Frontal cortex (tissue), 3 donors: ENCODE measurements at regions not wholly inside any gene's neighbourhood (a gene's known extent, or its start where the extent isn't known, plus 50 kb on each side); places are given as distances from the start of the nearest gene placed in this dataset.
"Not testable (repeated sequence)": the region's sequence is repeated elsewhere in the genome, so short reads cannot be mapped to it uniquely, and the experiment has no call there.

Source experiments
- DNase-seq, 2 donors: peaks; one replicate each; pipeline ENCODE4 v3.0.0; 2012; ENCODE audit warnings: low spot score in 2 of 2
- FAIRE-seq: peaks from 2 replicates; lab custom pipeline; 2012; peaks lifted over from hg19 to GRCh38; lab: Jason Lieb, UNC
- donor health status: control.
- donor health status: control.
- donor health status: control.

DNA sequence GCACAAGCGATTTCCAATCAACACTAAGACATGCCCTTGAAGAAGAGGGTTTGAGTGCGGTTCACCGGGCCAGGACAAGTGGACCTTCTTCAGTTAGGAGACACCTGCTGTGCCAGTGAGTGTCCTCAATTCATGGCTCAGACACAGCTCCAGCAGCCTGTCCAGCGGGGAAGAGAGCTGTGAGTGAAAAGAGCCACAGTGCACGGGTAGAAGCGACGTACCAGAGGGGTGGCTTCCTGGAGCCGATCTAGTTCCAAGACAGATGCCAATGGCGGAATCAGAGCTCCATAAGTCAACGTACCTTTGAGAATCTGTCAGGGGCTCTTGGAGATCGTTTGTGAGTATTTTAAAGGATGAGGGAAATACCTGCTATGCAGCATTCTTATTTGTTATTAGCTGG is 119.9 kb upstream of the SALL3 start:
- FAIRE-seq (no peak), DNase-seq (no peak)

- DNase-seq (no peak), FAIRE-seq (no peak)
These were observed 119.5 kb upstream of the SALL3 start for GRCh38 chr18:78860117-78860516.

DNA sequence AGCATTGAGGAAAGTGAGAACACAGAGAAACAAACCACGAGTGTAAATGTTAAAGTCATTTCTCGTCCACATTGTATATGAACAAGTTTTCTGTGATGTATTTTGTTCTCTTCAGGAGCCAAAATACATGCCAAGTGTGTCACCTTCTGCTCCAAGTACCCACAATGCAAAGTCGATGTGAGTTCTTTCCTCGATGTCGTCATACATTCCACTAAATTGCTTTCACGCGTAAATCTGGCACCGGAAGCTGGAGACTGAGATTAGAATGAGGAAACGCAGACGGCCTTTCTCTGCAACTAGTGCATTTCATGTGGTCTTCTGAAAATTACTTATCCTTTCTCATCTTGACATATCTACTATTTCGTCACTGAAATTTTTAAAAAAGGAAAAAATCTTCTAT is 118.5 kb upstream of the SALL3 start:
- no peak for FAIRE-seq
- DNase-seq, result no peak

DNA sequence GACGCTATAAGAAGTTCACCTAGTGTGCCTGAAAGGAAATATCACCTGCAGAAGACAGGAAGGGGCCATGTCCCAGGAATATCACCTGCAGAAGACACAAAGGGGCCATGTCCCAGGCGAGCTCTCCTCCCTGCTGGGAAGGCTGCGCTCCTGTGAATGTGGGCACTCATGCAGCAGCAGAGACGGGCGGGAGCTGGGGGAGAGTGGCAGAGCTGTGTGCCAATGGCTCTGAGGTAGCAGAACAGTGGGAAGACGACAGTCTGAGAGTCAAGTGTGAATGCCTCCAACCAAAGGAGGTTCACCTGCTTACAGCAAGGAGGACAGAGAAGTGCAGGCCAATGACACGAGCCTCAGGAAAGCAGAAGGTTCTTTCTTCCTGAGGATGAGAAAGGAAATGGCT is 117.9 kb upstream of the SALL3 start:
- no peak for DNase-seq
- FAIRE-seq, result no peak

DNA sequence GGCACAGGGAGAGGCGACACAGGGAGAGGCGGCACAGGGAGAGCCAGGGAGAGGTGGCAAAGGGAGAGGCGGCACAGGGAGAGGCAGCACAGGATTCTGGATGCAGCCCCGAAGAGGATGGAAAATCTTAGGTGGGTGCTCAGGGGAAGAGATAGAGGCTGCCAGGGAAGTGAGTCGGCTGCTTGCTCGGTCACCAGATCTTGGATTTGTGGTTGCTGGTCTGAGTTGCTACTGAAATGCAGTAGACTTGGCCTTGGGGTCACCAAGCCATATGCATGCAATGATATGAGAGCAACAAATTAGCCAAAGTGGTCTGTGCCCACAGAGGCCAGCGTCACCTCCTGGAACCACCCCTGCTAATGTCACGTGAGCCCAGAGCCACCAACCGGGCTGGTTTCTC is 117.2 kb upstream of the SALL3 start:
- DNase-seq, result no peak
- no peak for FAIRE-seq

- FAIRE-seq (no peak), DNase-seq (no peak)
These were observed 114.5 kb upstream of the SALL3 start for GRCh38 chr18:78865056-78865598.

- FAIRE-seq, result no peak
These were observed 113.8 kb upstream of the SALL3 start for GRCh38 chr18:78865771-78866310.

DNA sequence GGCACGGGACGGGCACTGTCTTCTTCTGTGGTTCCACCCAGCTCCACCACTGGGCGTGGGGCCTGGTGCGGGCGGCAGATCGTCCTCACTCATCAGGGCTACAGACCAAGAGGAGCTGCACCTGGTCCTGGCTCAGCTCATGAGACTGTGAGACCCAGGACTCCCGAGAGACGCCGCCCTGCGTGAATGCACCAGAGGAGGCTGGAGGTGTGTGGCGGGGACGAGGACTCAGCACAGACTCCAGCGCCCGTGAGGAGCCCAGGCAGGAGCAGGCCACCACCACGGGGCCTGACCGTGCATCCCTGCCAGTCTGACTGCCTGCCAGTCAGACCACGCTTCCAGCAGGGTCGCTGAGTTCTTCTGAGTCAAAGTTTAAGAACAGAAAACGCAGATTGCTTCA is 112.5 kb upstream of the SALL3 start:
- no peak for FAIRE-seq

More at GRCh38 chr18:78865771-78866310, 113.8 kb upstream of the SALL3 start:
- no peak for DNase-seq

DNA sequence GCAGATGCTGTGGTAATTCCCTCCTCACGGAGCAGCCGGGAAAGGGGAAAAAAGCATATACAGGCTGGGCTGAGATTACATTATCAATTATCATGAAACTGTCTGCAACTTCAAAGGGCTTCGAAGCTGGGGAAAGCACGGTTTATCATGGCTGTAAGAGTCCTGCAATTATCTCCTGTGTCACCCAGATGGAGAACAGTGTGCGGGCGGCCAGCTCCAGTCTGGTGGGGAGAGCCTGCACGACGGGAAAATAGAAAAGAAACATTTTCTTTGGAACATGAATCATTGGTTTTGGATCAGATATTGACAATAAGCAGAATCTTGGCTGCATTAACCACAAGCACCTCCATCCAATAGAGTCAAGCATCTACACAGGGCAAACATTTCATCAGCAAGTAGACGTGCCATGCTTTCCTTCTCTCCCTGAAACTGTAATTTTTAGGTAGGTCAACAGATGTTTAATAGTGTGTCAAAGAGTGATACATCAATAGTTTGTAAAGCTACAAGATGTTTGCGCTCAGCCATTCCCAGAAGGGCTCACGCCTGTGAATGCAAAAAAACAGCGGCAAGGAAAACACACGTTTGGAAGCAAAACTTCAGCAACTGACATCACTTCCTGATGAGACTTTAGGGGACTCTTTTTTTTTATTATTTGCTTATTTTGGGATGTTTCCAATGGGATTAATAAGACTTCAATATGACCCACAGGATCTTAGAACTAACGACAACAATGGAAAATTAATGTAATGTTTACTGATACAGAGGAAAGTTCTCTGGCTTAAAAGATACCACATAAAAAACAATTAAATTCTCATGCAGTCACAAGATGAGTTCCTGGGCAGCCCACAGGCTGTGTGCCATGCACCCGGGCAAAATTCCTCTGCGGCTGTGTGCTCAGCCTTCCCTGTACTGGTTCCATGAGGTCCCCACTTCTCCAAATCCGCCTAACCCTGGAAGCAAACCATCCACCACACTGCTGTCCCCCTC is 111.0 kb upstream of the SALL3 start:
- no peak for DNase-seq
- FAIRE-seq, result no peak

More for the DNA sequence above, 112.5 kb upstream of the SALL3 start:
- no peak for DNase-seq

- FAIRE-seq (no peak), DNase-seq (no peak)
These were observed 108.0 kb upstream of the SALL3 start for GRCh38 chr18:78871618-78872017.

GRCh38 chr18:78873926-78874500 is 105.6 kb upstream of the SALL3 start:
- FAIRE-seq (no peak), DNase-seq (no peak)

DNA sequence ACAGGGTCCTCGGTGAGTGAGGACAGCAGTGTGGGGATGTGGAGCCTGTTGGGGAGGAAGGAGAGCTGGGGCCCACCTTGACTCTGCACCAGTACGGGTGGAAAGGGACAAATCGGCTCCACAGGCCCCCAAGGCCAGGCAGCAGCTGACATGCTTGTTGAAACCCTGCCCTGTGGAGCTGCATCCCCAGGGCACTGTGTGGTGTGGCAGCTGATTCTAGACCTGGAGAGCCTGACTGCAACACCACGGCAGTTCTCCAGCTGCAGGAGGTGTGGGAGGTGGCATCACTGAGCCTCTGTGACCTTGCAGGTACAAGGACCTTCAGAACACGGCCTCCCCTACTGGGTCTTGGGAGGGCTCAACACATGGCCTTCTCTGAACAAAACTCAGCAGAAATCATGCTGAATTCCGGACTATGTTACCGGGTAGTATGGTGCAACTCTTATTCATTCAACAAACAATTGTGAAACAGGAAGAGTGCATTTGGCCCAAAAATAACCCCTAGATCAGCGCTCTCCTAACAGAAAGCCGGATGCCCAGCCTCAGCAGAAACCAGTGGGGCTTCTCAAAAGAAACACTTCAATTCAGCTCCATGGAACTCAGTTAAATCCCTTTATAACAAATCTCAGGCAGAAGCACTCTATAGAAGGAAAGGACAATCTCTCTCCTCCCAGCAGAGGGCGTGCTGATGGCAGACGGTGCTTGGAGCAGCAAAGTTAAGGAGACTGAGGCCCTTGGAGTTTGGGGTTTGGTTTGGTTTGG is 104.4 kb upstream of the SALL3 start:
- DNase-seq, result no peak
- no peak for FAIRE-seq

- no peak for FAIRE-seq
- no peak for DNase-seq
These were observed 103.6 kb upstream of the SALL3 start for GRCh38 chr18:78875778-78876650.

- no peak for FAIRE-seq
These were observed 102.8 kb upstream of the SALL3 start for GRCh38 chr18:78876868-78877267.

GRCh38 chr18:78878335-78878734 is 101.3 kb upstream of the SALL3 start:
- FAIRE-seq (no peak), DNase-seq (no peak)

More at GRCh38 chr18:78876868-78877267, 102.8 kb upstream of the SALL3 start:
- DNase-seq, result no peak

- not testable (repeated sequence) for FAIRE-seq
These were observed 100.3 kb upstream of the SALL3 start for GRCh38 chr18:78879072-78879883.

GRCh38 chr18:78882585-78882984 is 97.0 kb upstream of the SALL3 start:
- no peak for FAIRE-seq
- DNase-seq, result no peak

More at GRCh38 chr18:78879072-78879883, 100.3 kb upstream of the SALL3 start:
- DNase-seq, result not testable (repeated sequence)

GRCh38 chr18:78883501-78883900 is 96.1 kb upstream of the SALL3 start:
- no peak for FAIRE-seq

More at GRCh38 chr18:78883501-78883900, 96.1 kb upstream of the SALL3 start:
- no peak for DNase-seq
